Activated CD4-positive, CD25-positive, alpha-beta regulatory T cell (primary cell): ENCODE measurements at regions not wholly inside any gene's neighbourhood (a gene's known extent, or its start where the extent isn't known, plus 50 kb on each side); places are given as distances from the start of the nearest gene placed in this dataset.
"Not testable (repeated sequence)": the region's sequence is repeated elsewhere in the genome, so short reads cannot be mapped to it uniquely, and the experiment has no call there.

Source experiments
- DNase-seq, 4 experiments: peaks; one replicate each; lab custom pipeline; 2025; lab: John Stamatoyannopoulos, UW

DNA sequence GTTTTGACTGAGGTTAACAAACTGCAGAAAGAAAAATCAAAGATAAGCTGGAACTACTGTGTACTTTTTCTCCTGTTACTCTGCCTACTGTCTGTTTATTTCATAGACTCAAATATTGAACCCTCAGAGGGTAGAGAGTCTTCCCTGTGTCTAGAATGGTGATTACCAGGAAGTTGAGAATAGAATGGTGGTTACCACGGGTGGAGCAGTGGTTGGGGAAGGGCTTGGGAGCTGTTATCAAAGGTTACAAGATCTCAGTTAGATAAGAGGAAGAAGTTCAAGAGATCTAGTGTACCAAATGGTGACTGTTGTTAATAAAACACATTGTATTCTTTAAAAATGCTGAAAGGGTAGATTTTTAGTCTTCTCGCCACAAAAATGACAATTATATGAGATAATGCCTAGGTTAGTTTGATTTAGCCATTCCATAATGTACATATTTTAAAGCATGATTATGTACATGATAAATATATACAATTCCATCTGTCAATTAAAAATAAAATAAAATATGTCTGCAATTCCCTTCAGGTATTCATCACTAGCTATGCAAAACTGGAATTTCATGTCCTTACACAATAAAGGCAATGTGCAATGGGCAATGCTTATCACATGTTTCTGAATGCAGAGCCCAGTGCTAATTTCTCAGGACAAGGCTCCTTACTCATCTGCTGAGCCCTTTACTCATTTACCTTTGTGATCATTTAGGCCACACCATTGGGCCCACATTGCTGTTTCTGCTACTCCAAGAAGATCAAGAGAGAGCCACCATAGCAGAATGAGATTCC lies 474.3 kb upstream of the CAMK1G start:
- DNase-seq, result no peak

DNA sequence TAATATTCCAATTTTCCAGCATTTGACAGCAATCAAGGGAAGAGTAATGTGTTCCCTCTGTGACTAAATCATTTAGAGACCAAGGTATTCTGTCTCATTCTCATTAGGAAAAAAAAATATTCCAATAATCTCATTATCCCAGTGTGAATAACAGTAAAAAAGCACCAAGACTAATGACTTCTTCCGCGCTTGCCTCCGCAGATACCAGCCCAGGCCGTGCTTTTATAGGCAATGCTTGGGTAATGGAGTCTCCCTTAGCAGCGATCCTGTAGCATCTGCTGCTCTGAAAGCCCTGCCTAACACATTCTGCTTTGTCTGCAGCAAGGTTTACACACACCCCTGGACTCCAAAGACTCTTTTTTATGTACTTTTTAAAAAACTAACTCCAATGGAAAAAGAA lies 470.0 kb upstream of the CAMK1G start:
- no peak for DNase-seq

DNA sequence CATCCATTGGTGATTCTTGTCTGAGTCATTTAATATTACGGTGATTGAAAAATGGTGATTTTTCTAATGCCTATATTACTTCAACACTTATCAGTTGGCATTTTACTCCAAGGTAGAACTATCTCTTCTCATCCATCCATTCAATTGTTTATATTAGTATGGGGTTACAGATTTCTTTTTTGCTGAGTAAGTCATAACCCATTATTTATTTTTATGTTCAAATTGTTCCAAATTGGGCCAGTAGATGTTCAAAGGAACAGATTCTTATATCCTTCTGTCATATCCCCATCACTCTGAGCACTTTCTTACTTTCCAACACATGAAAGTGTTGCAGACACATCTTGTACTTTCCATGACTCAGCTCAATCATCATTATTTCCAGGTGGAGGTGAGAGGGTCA lies 466.8 kb upstream of the CAMK1G start:
- no peak for DNase-seq

- DNase-seq, result no peak
Observed at GRCh38 chr1:209123601-209124000, 459.9 kb upstream of the CAMK1G start.

DNA sequence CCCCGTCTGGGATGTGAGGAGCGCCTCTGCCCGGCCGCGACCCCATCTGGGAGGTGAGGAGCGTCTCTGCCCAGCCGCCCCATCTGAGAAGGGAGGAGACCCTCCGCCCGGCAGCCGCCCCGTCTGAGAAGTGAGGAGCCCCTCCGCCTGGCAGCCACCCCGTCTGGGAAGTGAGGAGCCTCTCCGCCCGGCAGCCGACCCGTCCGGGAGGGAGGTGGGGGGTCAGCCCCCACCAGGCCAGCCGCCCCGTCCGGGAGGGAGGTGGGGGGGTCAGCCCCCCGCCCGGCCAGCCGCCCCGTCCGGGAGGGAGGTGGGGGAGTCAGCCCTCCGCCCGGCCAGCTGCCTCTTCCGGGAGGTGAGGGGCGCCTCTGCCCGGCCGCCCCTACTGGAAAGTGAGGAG lies 454.4 kb upstream of the CAMK1G start:
- DNase-seq, result not testable (repeated sequence)

DNA sequence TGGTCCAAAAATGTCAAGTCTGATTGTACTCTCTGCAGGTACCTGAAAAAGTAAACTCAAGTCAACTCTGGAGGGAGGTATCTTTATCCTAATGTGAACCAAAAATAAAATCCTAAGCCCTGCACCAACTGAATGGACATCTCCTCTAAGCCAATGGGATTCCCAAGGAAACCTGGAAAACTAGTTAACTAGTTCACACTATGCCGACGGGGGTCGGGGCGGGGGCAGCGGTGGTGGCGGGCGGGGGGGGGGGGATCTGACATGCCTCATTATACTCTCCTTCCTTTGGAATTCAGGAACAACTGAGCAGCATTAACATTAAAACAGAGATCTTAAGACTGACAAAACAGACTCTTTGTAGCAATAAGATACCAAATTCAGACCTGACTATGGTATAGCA lies 452.6 kb upstream of the CAMK1G start:
- no peak for DNase-seq

DNA sequence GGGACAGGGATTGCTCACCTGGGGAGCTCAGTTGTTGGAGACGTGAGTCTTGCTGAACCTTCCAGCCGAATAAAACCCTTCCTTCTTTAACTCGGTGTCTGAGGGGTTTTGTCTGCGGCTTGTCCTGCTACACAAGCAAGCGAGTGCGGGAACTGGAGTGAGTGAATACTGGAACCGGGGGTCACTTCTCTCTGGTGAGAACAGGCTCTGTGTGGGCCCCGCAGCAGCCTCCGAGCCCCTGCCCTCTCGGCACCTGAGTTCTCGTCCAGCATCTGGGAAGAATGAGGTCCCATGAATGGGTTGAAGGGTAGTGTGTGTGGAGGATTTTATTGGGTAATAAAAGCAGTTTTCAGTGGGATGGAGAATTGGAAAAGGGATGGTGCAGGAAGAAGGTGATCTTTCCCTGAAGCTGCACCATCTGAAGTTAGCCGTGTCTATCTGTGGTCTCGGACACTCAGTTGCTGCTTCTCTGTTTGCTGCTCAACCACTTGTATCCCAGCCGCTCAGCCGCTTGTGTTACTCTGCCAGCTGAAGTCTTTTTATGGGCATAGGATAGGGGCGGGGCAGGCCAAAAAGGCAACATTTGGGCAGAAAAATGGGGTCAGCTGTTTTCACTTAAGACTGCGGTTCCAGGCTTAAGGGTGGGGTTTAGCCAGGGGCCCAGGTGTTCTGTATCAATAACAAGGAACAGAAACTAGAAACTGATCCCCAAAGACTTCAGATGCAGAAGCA lies 450.6 kb upstream of the CAMK1G start:
- DNase-seq, result no peak

GRCh38 chr1:209134001-209134400 lies 449.5 kb upstream of the CAMK1G start:
- no peak for DNase-seq

DNA sequence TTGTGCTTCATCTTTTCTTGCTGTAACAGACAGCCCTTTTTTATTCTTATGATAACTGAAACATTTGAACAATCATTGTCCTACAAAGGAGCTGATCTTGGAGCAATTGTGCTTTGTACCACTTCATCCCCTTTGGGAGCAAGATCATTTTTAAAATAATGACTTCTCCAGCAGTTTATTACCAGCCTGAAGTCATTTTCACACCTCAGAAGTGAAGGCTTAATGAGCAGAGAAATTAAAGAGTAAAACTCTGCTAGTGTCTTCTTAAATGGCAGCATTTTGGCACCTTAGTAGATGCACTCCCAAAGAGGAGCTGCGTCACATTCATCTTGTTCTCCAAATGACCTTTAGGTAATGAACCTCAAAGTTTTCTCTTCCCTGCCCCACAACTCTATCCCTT lies 439.6 kb upstream of the CAMK1G start:
- no peak for DNase-seq

DNA sequence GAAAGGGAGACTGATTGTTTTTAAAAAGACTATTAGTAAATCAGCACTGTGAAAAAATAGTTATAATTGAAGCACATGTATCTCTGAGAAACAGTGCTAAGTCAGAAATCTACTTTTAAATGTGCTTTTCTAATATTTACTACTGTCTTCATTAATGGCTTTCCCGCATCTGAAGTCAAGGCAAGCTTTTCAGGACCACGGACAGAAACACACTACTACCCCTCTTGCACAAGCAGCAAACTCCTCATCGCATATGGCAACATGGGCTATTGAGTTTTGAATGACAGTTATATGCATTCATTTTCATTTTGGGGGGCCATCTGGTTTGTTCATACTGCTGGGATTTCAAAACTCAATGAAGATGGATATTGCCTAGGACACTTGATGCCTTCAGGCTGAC lies 433.4 kb upstream of the CAMK1G start:
- DNase-seq, result no peak

GRCh38 chr1:209153411-209153810 lies 430.1 kb upstream of the CAMK1G start:
- no peak for DNase-seq

GRCh38 chr1:209154912-209155311 lies 428.6 kb upstream of the CAMK1G start:
- no peak for DNase-seq

DNA sequence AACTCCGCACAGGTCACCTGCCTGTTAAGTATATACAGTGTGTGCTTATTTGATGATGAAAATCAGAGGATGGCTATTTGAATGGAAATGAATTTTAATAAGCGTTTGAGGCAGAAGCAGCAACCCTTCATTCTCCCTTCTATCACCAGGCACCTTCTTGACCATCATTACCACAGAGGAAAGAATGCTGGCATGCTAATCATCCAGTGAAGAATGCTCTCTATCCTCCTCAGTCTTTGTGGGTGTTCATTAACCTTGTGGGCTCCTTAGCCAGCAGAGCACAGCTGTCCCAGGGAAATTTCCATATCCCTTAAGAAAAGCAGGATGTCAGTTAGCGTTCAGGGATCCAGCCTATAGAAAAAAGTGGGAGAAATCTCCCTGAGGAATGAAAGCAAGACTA lies 428.0 kb upstream of the CAMK1G start:
- no peak for DNase-seq

DNA sequence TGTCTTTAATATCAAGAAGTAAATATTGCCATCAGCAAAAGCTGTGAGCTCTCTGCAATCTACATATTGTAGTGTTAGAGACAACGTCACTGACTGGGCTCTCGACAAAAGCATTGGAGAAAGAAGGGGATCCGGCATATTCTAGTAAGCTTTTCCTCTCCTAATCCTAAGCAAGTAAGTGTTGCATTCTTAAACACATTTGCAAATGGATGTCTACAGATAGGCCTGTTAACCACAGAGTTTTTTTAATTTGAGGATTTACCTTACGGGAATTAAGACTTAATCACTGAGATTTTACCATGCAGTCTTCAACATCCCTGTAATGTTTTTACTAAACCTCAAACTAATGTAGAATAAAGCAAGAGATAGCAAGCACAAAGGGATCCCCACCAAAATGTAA lies 426.5 kb upstream of the CAMK1G start:
- DNase-seq, result no peak

DNA sequence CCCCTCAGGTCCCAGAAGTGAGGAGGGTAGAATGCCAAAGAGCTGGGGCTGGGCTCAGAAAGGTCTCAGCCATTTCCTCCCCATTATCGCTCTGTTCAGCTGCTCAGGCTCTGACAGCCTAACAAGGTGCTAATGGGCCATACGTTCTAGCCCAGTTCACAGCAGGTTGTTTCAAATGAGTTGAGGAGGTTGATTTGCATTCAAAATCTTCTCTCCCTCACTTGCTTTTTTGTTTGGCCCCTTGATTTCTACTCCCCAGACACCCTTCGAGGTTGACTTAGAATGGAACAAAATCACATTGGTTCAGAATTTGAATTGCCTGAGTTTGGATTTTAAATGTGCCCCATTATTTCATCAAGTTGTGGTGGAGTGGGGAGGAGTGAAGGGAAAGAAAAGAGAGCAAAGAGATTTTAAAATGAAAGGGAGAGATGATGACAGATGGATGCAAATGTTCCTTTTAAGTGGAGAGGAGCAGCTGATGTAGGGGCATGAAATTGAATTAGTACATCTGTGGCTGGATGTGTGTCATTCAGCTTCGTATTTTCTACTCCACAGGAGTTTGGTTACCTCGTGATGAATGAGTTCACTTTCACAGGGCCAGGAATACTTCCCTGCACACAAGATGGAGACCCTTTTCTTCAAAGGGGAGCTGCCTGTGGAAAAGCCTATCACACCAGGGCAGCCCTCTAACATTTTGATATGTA lies 425.8 kb upstream of the CAMK1G start:
- DNase-seq, result no peak

GRCh38 chr1:209158851-209159250 lies 424.7 kb upstream of the CAMK1G start:
- DNase-seq, result no peak

DNA sequence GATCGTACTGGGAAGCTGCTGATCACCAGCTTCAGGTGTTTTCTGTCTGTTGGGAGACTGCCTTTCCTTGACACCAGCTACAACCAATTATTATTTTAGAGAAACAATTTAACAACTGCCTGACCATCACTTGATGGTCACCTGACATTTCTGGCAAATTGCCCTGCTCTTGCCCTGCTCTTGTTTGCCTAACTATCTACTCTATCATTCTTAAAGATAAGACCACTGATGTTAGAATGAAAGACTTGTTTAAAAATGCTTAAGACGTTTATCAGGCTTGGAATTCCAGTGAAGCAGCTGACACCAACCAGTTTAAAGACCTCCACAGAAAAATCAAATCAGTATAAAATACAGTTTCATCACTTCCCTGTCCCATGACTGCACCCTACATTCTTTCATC lies 423.3 kb upstream of the CAMK1G start:
- DNase-seq, result no peak

DNA sequence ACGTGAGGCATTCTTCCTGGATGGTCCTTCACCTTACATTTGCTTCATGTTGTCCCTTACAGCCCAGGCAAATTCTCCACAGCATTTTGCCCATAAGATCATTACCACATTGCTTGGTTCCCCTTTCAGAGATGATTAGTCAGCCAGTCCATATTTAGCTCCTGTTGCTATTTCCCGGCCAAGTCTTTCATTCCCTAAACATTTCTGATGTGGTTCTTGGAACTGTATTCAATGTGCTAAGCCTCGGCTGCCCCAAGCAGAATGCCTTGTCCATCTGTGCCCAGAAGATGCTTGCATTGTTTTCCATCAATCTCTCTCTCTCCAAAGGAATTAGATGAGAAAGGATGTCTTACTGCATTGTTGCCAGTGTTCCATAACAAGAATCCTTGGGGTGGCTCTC lies 420.9 kb upstream of the CAMK1G start:
- DNase-seq, result no peak

DNA sequence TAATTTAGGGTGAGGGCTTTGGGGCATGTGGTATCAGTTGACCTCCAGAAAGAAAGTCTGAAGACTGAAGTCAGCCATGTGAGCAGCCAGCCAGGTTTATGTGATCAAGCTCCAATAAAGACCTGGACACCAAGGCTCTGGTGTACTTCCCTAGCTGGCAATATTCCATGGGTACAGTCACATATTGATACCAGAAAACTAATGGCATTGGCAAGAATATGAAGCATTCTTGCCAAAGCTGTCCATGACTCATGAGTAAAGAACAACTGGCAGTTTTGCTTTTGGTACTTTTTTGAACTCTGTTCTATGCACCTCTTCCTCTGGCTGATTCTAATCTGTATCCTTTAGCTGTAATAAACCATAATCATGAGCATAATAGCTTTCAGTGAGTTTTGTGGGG lies 415.3 kb upstream of the CAMK1G start:
- no peak for DNase-seq

GRCh38 chr1:209171151-209171550 lies 412.4 kb upstream of the CAMK1G start:
- no peak for DNase-seq

GRCh38 chr1:209172286-209172685 lies 411.2 kb upstream of the CAMK1G start:
- no peak for DNase-seq

DNA sequence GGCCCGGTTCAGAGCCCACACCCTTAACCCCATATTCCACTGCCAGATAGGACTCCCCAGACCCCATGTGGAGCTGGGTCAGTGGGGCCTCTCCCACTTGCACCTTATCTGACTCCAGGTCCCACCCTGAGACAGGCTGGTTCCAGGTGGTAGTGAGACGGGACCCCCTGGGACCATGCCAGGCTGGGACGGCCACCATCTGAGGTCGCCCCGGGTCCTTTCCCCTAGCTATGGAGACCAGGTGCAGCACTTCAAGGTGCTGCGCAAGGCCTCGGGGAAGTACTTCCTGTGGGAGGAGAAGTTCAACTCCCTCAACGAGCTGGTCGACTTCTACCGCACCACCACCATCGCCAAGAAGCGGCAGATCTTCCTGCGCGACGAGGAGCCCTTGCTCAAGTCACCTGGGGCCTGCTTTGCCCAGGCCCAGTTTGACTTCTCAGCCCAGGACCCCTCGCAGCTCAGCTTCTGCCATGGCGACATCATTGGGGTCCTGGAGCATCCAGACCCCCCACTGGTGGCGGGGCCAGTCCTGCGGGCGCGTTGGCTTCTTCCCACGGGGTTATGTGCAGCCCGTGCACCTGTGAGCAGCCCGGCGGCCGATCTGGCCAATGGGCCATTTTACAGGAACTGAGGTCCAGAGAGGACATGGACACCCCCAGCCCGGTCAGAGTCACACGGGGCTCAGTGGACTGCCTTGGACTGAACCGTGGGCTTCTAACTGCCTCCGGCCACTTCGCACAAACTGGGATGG lies 410.5 kb upstream of the CAMK1G start:
- DNase-seq, result not testable (repeated sequence)
